Small intestine (tissue), 7 donors: ENCODE measurements at regions not wholly inside any gene's neighbourhood (a gene's known extent, or its start where the extent isn't known, plus 50 kb on each side); places are given as distances from the start of the nearest gene placed in this dataset.
A peak's percentile ranks its signal among the peaks of the same experiment; 100 is the strongest.

ENCODE experiments used
- DNase-seq, 2 donors: peaks; one replicate each; pipeline versions ENCODE4 v3.0.0 to v3.0.0-alpha.2; 2013
- FAIRE-seq: peaks from 2 replicates; lab custom pipeline; 2012; peaks lifted over from hg19 to GRCh38; lab: Jason Lieb, UNC
- H3K27ac ChIP-seq, 3 donors: one replicate each; pipeline ENCODE4 v1.5.1; 2013; ENCODE audit warnings: low read length in 2 of 3, mild to moderate bottlenecking in 2 of 3, control low read depth in 1 of 3, inconsistent platforms in 1 of 3, low read depth in 1 of 3, moderate library complexity in 1 of 3
- H3K27me3 ChIP-seq, 3 donors: one replicate each; pipeline ENCODE4 v1.6.1; 2013; ENCODE audit warnings: low read length in 3 of 3, inconsistent platforms in 1 of 3; ENCODE audit not compliant: control insufficient read depth in 3 of 3, insufficient read depth in 3 of 3
- H3K36me3 ChIP-seq, 3 donors: one replicate each; pipeline ENCODE4 v1.6.1; 2013; ENCODE audit warnings: low read length in 3 of 3, inconsistent platforms in 1 of 3, low read depth in 1 of 3, mild to moderate bottlenecking in 1 of 3, moderate library complexity in 1 of 3; ENCODE audit not compliant: control insufficient read depth in 3 of 3, insufficient read depth in 2 of 3
- H3K4me1 ChIP-seq, 3 donors: one replicate each; pipeline ENCODE4 v1.6.1; 2013; ENCODE audit warnings: low read length in 2 of 3, inconsistent platforms in 1 of 3, low read depth in 1 of 3, mild to moderate bottlenecking in 1 of 3, moderate library complexity in 1 of 3; ENCODE audit not compliant: control insufficient read depth in 3 of 3, insufficient read depth in 2 of 3
- H3K4me3 ChIP-seq, 3 donors: one replicate each; pipeline ENCODE4 v1.5.1; 2013; ENCODE audit warnings: low read length in 3 of 3, control low read depth in 1 of 3, inconsistent platforms in 1 of 3, low read depth in 1 of 3, mild to moderate bottlenecking in 1 of 3, moderate library complexity in 1 of 3
- H3K9me3 ChIP-seq, 2 donors: one replicate each; pipeline ENCODE4 v1.6.1; 2013; ENCODE audit warnings: low read depth in 1 of 2, low read length in 1 of 2; ENCODE audit not compliant: control insufficient read depth in 2 of 2, insufficient read depth in 1 of 2
- WGBS, 3 donors: extraction: QIAGEN DNeasy Blood & Tissue Kit; methylation state at CpG; one replicate each; pipeline ENCODE4 v1.1.7; 2013; 5-methylcytosine and 5-hydroxymethylcytosine counted together
- donor health status: healthy with polysubstance abuse.
- donor health status: control.
- donor health status: control.
- donor health status: Bipolar disorder and iron deficiency.
- donor health status: healthy.

DNA sequence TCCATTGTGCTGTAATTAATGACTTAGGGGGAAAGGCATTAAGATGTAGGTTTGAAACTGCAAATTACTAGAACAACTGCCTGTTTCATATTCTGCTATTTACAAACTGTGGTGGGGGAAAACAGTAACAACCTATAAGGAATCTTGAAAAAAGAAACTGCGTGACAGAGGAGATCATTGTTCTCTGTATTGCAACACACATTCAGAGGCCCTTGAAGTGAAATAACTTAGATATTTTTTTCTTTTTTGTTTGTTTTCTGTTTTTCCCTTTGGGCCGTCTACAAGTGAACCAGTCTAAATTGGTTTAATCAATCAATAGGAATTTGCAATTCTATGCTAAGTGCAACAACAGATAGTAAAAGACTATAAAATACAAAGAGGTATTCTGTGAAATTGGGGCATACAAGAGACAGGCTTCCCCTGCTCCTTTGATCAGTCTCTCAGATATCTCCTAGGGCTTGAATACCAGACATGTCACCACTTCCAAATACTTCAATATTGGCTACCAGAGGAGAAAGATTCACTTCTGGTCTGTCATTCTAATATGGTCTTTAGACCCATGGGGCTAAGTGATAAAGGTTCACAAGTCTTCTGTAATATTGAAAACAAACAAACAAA is 2055.1 kb upstream of the CELF4 start:
- H3K4me3 ChIP-seq, result no peak overlapping the region
- peaks cover 0 to 7% of the 10 kb centered on the region in 2 donors for H3K9me3 ChIP-seq
- DNase-seq (no peak), FAIRE-seq (no peak)
- H3K4me1 ChIP-seq, result no peaks in the 10 kb centered on the region
- H3K36me3 ChIP-seq, result no peaks in the 10 kb centered on the region
- no peaks in the 10 kb centered on the region for H3K27me3 ChIP-seq
- whole genome bisulfite sequencing, 3 donors, result 80 to 82% (median 82%) methylated on average over 2 of the region's 2 CpGs
- H3K27ac ChIP-seq, result no peak overlapping the region

DNA sequence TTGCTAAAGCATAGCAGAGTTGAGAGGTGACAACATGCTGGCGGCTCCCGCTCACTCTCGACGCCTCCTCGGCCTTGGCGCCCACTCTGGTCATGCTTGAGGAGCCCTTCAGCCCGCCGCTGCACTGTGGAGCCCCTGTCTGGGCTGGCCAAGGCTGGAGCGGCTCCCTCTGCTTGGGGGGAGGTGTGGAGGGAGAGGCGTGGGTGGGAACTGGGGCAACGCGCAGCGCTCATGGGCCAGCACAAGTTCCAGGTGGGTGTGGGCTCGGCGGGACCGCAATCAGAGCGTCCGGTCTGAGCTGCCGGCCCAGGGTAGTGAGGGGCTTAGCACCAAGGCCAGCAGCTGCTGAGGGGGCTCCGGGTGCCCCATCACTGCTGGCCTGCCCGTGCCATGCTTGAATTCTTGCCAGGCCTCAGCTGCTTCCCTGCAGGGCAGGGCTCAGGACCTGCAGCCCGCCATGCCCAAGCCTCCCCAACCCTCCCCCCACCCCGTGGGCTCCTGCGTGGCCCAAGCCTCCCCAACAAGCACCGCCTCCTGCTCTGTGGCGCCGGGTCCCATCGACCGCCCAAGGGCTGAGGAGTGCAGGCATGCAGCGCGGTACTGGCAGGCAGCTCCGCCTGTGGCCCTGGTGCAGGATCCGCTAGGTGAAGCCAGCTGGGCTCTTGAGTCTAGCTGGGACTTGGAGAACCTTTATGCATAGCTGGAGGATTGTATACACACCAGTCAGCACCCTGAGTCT is 2052.8 kb upstream of the CELF4 start:
- H3K27ac ChIP-seq, result no peak overlapping the region
- peaks cover 0 to 7% of the 10 kb centered on the region in 2 donors for H3K9me3 ChIP-seq
- no peaks in the 10 kb centered on the region for H3K27me3 ChIP-seq
- no peaks in the 10 kb centered on the region for H3K36me3 ChIP-seq
- H3K4me1 ChIP-seq, result no peaks in the 10 kb centered on the region
- no peak for FAIRE-seq
- 96 to 97% (median 97%) methylated on average over 32 to 33 of the region's 33 CpGs for WGBS, 3 donors
- DNase-seq, result no peak
- H3K4me3 ChIP-seq, result no peak overlapping the region

DNA sequence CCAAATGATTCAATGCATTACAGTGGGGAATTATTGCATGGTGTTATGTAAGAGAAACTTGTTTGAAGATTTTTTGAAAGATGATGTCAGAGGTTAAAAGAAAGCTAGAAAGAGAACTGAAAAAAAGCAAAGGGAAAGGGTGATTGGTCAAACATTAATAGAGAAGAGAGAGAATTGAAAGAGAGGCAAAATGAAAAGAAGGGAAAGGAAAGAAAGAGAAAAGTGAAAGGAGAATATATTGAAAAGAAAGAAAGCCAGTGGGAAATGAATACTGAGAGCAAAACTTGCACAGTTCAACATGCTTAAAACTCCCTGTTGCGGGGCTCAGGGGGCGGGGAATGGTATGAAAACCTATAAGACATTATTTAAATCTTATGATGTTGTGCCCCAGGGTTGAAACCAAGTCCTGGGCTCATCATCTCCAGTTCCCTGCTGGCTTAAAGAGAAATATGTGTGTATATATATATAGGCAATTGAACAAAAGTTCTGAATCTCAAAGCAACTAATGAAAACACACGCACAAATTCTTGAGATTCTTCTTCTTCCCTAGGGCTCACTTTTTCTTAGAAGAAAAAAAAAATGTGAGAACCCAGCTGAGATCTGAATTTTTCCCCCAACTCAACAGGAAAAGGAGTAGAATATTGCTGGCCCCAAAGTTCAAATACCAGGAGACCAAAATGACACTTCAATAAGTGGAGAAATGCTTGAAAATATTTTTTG is 2045.9 kb upstream of the CELF4 start:
- Histone ChIP-seq H3K27ac (no peak overlapping the region), H3K27me3 (no peaks in the 10 kb centered on the region), H3K4me3 (no peak overlapping the region), H3K36me3 (no peaks in the 10 kb centered on the region), H3K4me1 (no peaks in the 10 kb centered on the region), H3K9me3 (no peaks in the 10 kb centered on the region)
- FAIRE-seq (no peak), DNase-seq (no peak)
- WGBS, 3 donors, result 84 to 93% (median 88%) methylated on average over 3 of the region's 3 CpGs

DNA sequence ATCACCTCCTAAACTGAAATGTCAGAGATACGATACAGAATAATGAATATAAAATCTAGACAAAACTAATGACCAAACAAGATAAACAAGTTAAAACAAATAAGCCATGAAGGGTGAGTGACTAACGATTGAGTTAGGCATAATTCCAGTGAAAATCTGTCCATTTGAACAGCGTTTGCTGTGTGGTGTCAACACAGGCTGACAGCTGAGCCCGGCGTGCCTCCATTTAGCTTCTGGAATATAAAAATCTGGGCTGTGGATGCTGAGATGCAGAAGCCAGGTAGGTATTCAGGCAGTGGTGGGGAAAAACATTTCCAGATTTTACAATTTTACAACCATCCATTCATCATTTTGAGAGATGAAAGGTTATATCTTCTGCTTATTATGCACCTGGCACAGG is 2041.4 kb upstream of the CELF4 start:
- Histone ChIP-seq H3K36me3 (no peaks in the 10 kb centered on the region), H3K9me3 (no peaks in the 10 kb centered on the region), H3K27me3 (no peaks in the 10 kb centered on the region), H3K4me3 (no peak overlapping the region), H3K27ac (no peak overlapping the region), H3K4me1 (no peaks in the 10 kb centered on the region)
- DNase-seq, result no peak
- no peak for FAIRE-seq
- 70 to 71% (median 70%) methylated on average over 5 of the region's 5 CpGs for WGBS, 3 donors

DNA sequence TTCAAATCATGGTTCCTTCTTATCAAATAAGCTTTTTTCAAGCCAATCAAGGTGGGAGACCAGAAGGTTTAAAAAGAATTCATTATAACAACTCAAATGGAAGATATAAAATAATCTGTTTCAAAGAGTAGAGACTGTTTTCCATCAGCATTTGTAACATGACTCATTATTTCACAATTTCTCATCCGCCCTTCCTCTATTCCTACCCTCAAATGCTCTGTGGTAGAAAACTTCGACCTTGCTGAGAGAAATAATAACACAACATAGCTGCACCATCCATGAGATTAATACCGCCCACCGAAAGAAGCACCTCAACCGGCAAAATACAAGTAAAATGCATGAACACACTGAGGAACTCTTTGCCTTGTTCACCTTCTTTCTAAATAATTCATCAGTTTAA is 2039.2 kb upstream of the CELF4 start:
- FAIRE-seq (no peak), DNase-seq (no peak)
- no peaks in the 10 kb centered on the region for H3K27me3 ChIP-seq
- no peak overlapping the region for H3K27ac ChIP-seq
- 86 to 88% (median 87%) methylated on average over 5 of the region's 5 CpGs for WGBS, 3 donors
- H3K36me3 ChIP-seq, result no peaks in the 10 kb centered on the region
- no peaks in the 10 kb centered on the region for H3K4me1 ChIP-seq
- no peak overlapping the region for H3K4me3 ChIP-seq
- no peaks in the 10 kb centered on the region for H3K9me3 ChIP-seq

DNA sequence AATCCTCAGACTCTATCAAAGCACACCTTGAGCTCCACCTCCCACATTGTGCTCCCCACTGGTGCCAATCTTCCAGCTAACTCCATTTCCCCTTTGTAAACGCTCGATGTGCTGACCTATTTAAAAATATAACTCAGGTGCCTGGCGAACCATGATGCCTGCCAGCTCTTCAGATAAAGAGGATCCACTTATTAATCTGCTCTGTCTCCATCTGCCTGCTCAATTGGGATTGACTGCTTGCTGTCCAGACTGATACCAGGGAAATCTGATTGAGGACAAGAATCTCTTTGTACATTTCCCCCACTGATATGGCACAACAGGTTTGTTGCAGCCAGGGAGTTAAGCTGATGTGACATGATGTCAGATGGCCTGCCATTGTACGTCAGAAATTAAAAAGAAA is 2036.5 kb upstream of the CELF4 start:
- FAIRE-seq (no peak), DNase-seq (no peak)
- H3K4me3 ChIP-seq, result no peak overlapping the region
- no peaks in the 10 kb centered on the region for H3K27me3 ChIP-seq
- WGBS, 3 donors, result 89 to 92% (median 90%) methylated on average over 4 of the region's 4 CpGs
- no peaks in the 10 kb centered on the region for H3K9me3 ChIP-seq
- H3K27ac ChIP-seq, result no peak overlapping the region
- peaks cover 0 to 4% (median 0%) of the 10 kb centered on the region in 3 donors for H3K4me1 ChIP-seq
- H3K36me3 ChIP-seq, result no peaks in the 10 kb centered on the region

DNA sequence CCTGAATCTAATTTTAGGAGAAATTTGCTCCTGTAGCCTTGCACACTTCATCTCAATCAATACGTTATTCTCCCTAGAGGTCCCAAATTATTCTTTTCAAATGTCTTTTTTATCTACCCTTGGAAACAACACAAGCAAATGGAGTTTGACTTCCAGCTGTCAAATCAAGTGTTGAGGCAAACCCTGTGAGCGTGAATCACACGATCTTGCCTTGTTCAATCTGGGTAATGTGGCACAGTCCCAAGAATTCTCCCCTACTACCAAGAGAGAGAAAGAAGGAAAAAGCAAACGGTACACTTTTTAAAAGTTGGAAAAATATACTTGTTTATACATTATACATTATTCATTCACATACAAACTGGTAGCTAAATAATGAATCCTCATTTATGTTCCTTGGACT is 2035.3 kb upstream of the CELF4 start:
- no peak overlapping the region for H3K27ac ChIP-seq
- H3K9me3 ChIP-seq, result no peaks in the 10 kb centered on the region
- 72 to 84% (median 81%) methylated on average over 4 of the region's 4 CpGs for WGBS, 3 donors
- peaks cover 0 to 5% (median 0%) of the 10 kb centered on the region in 3 donors for H3K4me1 ChIP-seq
- no peak overlapping the region for H3K4me3 ChIP-seq
- FAIRE-seq (no peak), DNase-seq (no peak)
- H3K27me3 ChIP-seq, result no peaks in the 10 kb centered on the region
- no peaks in the 10 kb centered on the region for H3K36me3 ChIP-seq

DNA sequence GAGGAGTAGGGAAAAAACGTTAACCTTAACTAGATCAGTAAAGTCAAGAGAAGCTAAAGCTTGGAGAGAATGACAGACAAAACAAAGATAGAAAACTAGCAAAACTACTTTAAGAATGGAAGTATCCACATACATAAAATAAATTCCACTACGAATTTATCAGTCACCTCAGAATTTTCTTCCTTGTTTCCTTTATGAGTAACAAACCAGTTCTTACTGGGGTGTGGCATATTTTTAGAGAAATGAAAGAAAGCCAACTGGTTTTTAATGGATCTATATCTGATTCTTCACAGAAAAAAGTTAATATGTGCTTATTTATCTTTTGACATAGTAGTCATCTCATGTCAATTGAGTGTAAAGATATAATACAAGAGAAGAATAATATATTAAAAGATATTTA is 2033.7 kb upstream of the CELF4 start:
- Histone ChIP-seq H3K27ac (no peak overlapping the region), H3K4me3 (no peak overlapping the region), H3K9me3 (no peaks in the 10 kb centered on the region), H3K27me3 (no peaks in the 10 kb centered on the region), H3K36me3 (no peaks in the 10 kb centered on the region), H3K4me1 (peaks cover 0 to 5% (median 0%) of the 10 kb centered on the region in 3 donors)
- 57 to 73% (median 60%) methylated on average over 2 of the region's 2 CpGs for WGBS, 3 donors
- FAIRE-seq (peak; percentile 23), DNase-seq (no peak)
